SK-N-SH treated with all-trans-retinoic acid at 6 μM for 48 hours (cell line): ENCODE measurements at regions not wholly inside any gene's neighbourhood (a gene's known extent, or its start where the extent isn't known, plus 50 kb on each side); places are given as distances from the start of the nearest gene placed in this dataset.

Experiments used
- ATAC-seq: fragments of 200-7000 bp; cut with Tn5 transposase; 3 replicates; pipeline ENCODE4 v1.9.1; 2020; ENCODE audit warnings: mild to moderate bottlenecking, moderate library complexity
- ARNTL ChIP-seq: fragments of 450-650 bp; formaldehyde crosslinking; IDR thresholded peaks from 2 replicates; pipeline ENCODE4 v1.5.0; 2020; ENCODE audit warnings: low read depth, mild to moderate bottlenecking, moderate library complexity, borderline replicate concordance
- BACH2 ChIP-seq: fragments of 250-450 bp; sonication (Bioruptor Pico); IDR thresholded peaks from 2 replicates; pipeline ENCODE4 v1.9.0; 2021; ENCODE audit warnings: mild to moderate bottlenecking, borderline replicate concordance
- CSDC2 ChIP-seq: fragments of 250-450 bp; sonication (Bioruptor Pico); IDR thresholded peaks from 2 replicates; pipeline ENCODE4 v1.5.0; 2020; ENCODE audit warnings: mild to moderate bottlenecking, moderate library complexity
- ESRRG ChIP-seq: fragments of 250-450 bp; sonication (Bioruptor Pico); IDR thresholded peaks from 2 replicates; pipeline ENCODE4 v1.6.1; 2021; ENCODE audit warnings: mild to moderate bottlenecking
- GLIS3 ChIP-seq: fragments of 250-450 bp; sonication (Bioruptor Pico); IDR thresholded peaks from 2 replicates; pipeline ENCODE4 v1.5.0; 2020; ENCODE audit warnings: mild to moderate bottlenecking, moderate library complexity
- ISL1 ChIP-seq: fragments of 250-450 bp; sonication (Bioruptor Pico); IDR thresholded peaks from 2 replicates; pipeline ENCODE4 v2.1.2; 2022; ENCODE audit warnings: mild to moderate bottlenecking, moderate library complexity
- PPARA ChIP-seq: fragments of 250-450 bp; sonication (Bioruptor Pico); IDR thresholded peaks from 2 replicates; pipeline ENCODE4 v1.5.0; 2020; ENCODE audit warnings: mild to moderate bottlenecking, borderline replicate concordance
- RARB ChIP-seq: fragments of 250-450 bp; sonication (Bioruptor Pico); IDR thresholded peaks from 2 replicates; pipeline ENCODE4 v1.8.0; 2021; ENCODE audit warnings: mild to moderate bottlenecking, moderate library complexity
- TCF4 ChIP-seq: fragments of 250-450 bp; sonication (Bioruptor Pico); IDR thresholded peaks from 2 replicates; pipeline ENCODE4 v1.8.0; 2021; ENCODE audit warnings: mild to moderate bottlenecking, moderate library complexity, borderline replicate concordance
- TOX ChIP-seq: fragments of 250-450 bp; sonication (Bioruptor Pico); IDR thresholded peaks from 2 replicates; pipeline ENCODE4 v1.8.0; 2021; ENCODE audit warnings: mild to moderate bottlenecking, moderate library complexity, borderline replicate concordance
- ZC3H10 ChIP-seq: fragments of 250-450 bp; sonication (Bioruptor Pico); IDR thresholded peaks from 2 replicates; pipeline ENCODE4 v1.5.1; 2021; ENCODE audit warnings: mild to moderate bottlenecking, moderate library complexity
- ZFP3 ChIP-seq: fragments of 250-450 bp; sonication (Bioruptor Pico); IDR thresholded peaks from 2 replicates; pipeline ENCODE4 v1.5.0; 2020; ENCODE audit warnings: mild to moderate bottlenecking, moderate library complexity
- ZFP30 ChIP-seq: fragments of 450-650 bp; formaldehyde crosslinking; IDR thresholded peaks from 2 replicates; pipeline ENCODE4 v1.5.0; 2022; ENCODE audit warnings: mild to moderate bottlenecking, moderate library complexity
- ZNF565 ChIP-seq: fragments of 450-650 bp; formaldehyde crosslinking; conservative IDR thresholded peaks from 2 replicates; pipeline ENCODE4 v1.5.0; 2020; ENCODE audit warnings: low read depth, mild to moderate bottlenecking, moderate library complexity
- ZNF8 ChIP-seq: fragments of 450-650 bp; formaldehyde crosslinking; IDR thresholded peaks from 2 replicates; pipeline ENCODE4 v1.5.0; 2020; ENCODE audit warnings: mild to moderate bottlenecking, moderate library complexity
- TF ChIP-seq, protein P1 (sequence below): fragments of 250-450 bp; sonication (Bioruptor Pico); IDR thresholded peaks from 2 replicates; pipeline ENCODE4 v1.5.1; 2021; ENCODE audit warnings: mild to moderate bottlenecking, moderate library complexity
- TF ChIP-seq, protein P2 (sequence below): fragments of 250-450 bp; sonication (Bioruptor Pico); IDR thresholded peaks from 2 replicates; pipeline ENCODE4 v1.8.0; 2021; ENCODE audit warnings: low read depth, mild to moderate bottlenecking, moderate library complexity, borderline replicate concordance
- TF ChIP-seq, protein P3 (sequence below): fragments of 250-450 bp; sonication (Bioruptor Pico); IDR thresholded peaks from 2 replicates; pipeline ENCODE4 v1.8.0; 2020; ENCODE audit warnings: mild to moderate bottlenecking, moderate library complexity, borderline replicate concordance
- TF ChIP-seq, protein P4 (sequence below): fragments of 250-450 bp; sonication (Bioruptor Pico); IDR thresholded peaks from 2 replicates; pipeline ENCODE4 v1.5.0; 2020; ENCODE audit warnings: mild to moderate bottlenecking, moderate library complexity
- TF ChIP-seq, protein P5 (sequence below): fragments of 250-450 bp; sonication (Bioruptor Pico); IDR thresholded peaks from 2 replicates; pipeline ENCODE4 v1.5.1; 2020; ENCODE audit warnings: low read depth, mild to moderate bottlenecking, moderate library complexity

DNA sequence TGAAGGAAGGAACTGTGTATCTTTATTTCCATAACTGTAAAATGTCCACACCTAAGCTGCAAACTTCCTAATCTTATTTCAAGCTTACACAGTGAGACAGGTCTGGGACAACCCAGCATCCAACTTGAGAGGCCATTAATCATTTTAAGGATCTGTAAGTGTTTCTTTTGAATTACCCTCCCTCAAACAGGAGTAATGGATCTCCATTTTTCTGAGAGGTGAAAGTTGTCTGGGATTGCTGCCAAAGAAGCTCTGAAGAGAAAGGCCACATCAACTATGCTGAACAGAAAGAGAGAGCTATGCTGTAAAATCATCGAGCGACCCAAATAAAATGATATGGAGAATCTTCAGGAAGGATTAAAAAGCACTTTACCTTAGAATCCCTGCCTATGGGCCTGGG is 131.7 kb upstream of the CPNE8 start:
- ATAC-seq, result no peak
- TF ChIP-seq TOX (no peak), ISL1 (peak; percentile 54)
- TF ChIP-seq, all 23 proteins: peak for 1

DNA sequence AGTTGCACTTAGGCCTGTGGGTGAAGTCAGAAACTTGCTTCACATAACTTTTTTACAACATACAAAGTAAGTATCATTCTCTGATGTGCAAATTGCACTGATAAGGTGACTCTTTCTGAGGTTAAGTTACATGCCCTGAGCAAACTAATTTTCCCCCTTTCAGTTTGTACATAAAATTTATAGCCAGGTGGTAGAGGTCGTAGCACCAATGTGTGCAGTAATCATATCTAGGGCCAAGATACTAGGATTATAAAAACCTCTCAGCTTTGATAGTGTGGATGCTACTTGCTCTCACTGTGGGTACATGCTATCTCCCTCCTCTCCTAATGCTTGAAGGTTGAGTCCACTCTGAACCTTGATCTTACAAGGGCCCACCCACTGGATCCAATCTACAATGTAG is 130.7 kb upstream of the CPNE8 start:
- TF ChIP-seq, protein P1, sequence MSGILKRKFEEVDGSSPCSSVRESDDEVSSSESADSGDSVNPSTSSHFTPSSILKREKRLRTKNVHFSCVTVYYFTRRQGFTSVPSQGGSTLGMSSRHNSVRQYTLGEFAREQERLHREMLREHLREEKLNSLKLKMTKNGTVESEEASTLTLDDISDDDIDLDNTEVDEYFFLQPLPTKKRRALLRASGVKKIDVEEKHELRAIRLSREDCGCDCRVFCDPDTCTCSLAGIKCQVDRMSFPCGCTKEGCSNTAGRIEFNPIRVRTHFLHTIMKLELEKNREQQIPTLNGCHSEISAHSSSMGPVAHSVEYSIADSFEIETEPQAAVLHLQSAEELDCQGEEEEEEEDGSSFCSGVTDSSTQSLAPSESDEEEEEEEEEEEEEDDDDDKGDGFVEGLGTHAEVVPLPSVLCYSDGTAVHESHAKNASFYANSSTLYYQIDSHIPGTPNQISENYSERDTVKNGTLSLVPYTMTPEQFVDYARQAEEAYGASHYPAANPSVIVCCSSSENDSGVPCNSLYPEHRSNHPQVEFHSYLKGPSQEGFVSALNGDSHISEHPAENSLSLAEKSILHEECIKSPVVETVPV (CRISPR knock-in tag), result no peak
- TF ChIP-seq ARNTL (CRISPR knock-in tag) (no peak), TOX (no peak), ESRRG (CRISPR knock-in tag) (no peak), ZFP3 (no peak), CSDC2 (CRISPR knock-in tag) (no peak), ZNF8 (no peak), BACH2 (CRISPR knock-in tag) (no peak), RARB (no peak), TCF4 (CRISPR knock-in tag) (no peak), PPARA (CRISPR knock-in tag) (no peak), ZNF565 (CRISPR knock-in tag) (no peak), ZFP30 (CRISPR knock-in tag) (no peak), GLIS3 (CRISPR knock-in tag) (no peak)
- TF ChIP-seq, protein P2, sequence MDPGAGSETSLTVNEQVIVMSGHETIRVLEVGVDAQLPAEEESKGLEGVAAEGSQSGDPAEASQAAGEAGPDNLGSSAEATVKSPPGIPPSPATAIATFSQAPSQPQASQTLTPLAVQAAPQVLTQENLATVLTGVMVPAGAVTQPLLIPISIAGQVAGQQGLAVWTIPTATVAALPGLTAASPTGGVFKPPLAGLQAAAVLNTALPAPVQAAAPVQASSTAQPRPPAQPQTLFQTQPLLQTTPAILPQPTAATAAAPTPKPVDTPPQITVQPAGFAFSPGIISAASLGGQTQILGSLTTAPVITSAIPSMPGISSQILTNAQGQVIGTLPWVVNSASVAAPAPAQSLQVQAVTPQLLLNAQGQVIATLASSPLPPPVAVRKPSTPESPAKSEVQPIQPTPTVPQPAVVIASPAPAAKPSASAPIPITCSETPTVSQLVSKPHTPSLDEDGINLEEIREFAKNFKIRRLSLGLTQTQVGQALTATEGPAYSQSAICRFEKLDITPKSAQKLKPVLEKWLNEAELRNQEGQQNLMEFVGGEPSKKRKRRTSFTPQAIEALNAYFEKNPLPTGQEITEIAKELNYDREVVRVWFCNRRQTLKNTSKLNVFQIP (CRISPR knock-in tag), result no peak
- TF ChIP-seq, protein P3, sequence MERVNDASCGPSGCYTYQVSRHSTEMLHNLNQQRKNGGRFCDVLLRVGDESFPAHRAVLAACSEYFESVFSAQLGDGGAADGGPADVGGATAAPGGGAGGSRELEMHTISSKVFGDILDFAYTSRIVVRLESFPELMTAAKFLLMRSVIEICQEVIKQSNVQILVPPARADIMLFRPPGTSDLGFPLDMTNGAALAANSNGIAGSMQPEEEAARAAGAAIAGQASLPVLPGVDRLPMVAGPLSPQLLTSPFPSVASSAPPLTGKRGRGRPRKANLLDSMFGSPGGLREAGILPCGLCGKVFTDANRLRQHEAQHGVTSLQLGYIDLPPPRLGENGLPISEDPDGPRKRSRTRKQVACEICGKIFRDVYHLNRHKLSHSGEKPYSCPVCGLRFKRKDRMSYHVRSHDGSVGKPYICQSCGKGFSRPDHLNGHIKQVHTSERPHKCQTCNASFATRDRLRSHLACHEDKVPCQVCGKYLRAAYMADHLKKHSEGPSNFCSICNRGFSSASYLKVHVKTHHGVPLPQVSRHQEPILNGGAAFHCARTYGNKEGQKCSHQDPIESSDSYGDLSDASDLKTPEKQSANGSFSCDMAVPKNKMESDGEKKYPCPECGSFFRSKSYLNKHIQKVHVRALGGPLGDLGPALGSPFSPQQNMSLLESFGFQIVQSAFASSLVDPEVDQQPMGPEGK, result no peak
- TF ChIP-seq, protein P4, sequence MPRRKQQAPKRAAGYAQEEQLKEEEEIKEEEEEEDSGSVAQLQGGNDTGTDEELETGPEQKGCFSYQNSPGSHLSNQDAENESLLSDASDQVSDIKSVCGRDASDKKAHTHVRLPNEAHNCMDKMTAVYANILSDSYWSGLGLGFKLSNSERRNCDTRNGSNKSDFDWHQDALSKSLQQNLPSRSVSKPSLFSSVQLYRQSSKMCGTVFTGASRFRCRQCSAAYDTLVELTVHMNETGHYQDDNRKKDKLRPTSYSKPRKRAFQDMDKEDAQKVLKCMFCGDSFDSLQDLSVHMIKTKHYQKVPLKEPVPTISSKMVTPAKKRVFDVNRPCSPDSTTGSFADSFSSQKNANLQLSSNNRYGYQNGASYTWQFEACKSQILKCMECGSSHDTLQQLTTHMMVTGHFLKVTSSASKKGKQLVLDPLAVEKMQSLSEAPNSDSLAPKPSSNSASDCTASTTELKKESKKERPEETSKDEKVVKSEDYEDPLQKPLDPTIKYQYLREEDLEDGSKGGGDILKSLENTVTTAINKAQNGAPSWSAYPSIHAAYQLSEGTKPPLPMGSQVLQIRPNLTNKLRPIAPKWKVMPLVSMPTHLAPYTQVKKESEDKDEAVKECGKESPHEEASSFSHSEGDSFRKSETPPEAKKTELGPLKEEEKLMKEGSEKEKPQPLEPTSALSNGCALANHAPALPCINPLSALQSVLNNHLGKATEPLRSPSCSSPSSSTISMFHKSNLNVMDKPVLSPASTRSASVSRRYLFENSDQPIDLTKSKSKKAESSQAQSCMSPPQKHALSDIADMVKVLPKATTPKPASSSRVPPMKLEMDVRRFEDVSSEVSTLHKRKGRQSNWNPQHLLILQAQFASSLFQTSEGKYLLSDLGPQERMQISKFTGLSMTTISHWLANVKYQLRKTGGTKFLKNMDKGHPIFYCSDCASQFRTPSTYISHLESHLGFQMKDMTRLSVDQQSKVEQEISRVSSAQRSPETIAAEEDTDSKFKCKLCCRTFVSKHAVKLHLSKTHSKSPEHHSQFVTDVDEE (CRISPR knock-in tag), result no peak
- TF ChIP-seq, protein P5, sequence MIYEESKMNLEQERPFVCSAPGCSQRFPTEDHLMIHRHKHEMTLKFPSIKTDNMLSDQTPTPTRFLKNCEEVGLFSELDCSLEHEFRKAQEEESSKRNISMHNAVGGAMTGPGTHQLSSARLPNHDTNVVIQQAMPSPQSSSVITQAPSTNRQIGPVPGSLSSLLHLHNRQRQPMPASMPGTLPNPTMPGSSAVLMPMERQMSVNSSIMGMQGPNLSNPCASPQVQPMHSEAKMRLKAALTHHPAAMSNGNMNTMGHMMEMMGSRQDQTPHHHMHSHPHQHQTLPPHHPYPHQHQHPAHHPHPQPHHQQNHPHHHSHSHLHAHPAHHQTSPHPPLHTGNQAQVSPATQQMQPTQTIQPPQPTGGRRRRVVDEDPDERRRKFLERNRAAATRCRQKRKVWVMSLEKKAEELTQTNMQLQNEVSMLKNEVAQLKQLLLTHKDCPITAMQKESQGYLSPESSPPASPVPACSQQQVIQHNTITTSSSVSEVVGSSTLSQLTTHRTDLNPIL (CRISPR knock-in tag), result no peak
- no peak for ATAC-seq

DNA sequence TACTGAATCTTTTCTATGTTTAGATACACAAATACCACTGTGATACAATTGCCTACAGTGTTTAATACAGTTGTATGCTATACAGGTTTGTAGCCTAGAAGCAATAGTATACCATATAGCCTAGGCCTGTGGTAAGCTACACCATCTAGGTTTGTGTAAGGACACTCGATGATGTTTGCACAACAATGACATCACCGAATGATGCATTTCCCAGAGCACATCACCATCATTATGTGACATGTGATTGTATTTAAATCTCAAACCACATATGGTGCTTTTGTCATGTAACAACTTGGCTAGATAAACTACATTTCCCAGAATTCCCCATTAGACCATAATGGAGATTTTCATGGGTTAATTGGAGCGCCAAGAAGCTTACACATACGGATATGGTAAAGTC is 128.4 kb upstream of the CPNE8 start:
- no peak for ATAC-seq
- TF ChIP-seq ZFP30 (CRISPR knock-in tag) (no peak), TCF4 (CRISPR knock-in tag) (no peak), PPARA (CRISPR knock-in tag) (no peak), ESRRG (CRISPR knock-in tag) (no peak), ZC3H10 (CRISPR knock-in tag) (no peak), BACH2 (CRISPR knock-in tag) (no peak), TOX (no peak), GLIS3 (CRISPR knock-in tag) (no peak)
- TF ChIP-seq, protein P2 (CRISPR knock-in tag), result no peak
- TF ChIP-seq, protein P4 (CRISPR knock-in tag), result no peak
- TF ChIP-seq, protein P5 (CRISPR knock-in tag), result no peak
- TF ChIP-seq, protein P1 (CRISPR knock-in tag), result no peak
